IPS DF 19.7 (cell line): ENCODE measurements at regions not wholly inside any gene's neighbourhood (a gene's known extent, or its start where the extent isn't known, plus 50 kb on each side); places are given as distances from the start of the nearest gene placed in this dataset.
"Not testable (repeated sequence)": the region's sequence is repeated elsewhere in the genome, so short reads cannot be mapped to it uniquely, and the experiment has no call there.

ENCODE experiments used
- DNase-seq: peaks from one replicate; pipeline ENCODE4 v3.0.0-alpha.2; 2013; ENCODE audit warnings: low read depth, low spot score

DNA sequence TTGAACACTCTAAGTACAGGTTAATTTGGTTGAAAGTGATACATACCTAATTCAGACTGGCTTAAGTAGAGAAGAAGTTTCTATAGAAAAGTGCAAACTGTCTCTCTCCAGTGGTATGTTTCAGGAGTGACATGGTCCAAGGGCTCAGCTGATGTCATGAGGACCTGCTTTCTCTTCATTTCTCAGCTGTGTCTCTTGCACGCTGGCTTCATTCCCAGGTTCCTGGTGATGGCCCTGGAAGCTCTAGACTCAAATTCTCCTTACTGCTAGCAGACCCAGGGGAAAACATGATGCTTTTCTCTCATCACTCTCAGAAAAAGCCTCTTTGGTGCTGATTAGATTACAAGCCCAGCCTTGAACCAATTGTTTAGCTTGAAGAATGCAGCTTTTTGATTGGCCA lies 211.9 kb upstream of the CLINT1 start:
- no peak for DNase-seq

- no peak for DNase-seq
These were observed 210.9 kb upstream of the CLINT1 start for GRCh38 chr5:158069838-158070237.

GRCh38 chr5:158068964-158069363 lies 210.0 kb upstream of the CLINT1 start:
- DNase-seq, result no peak

- DNase-seq, result no peak
These were observed 207.1 kb upstream of the CLINT1 start for GRCh38 chr5:158066076-158066475.

GRCh38 chr5:158064334-158065123 lies 205.6 kb upstream of the CLINT1 start:
- DNase-seq, result no peak

- no peak for DNase-seq
These were observed 204.1 kb upstream of the CLINT1 start for GRCh38 chr5:158063052-158063451.

DNA sequence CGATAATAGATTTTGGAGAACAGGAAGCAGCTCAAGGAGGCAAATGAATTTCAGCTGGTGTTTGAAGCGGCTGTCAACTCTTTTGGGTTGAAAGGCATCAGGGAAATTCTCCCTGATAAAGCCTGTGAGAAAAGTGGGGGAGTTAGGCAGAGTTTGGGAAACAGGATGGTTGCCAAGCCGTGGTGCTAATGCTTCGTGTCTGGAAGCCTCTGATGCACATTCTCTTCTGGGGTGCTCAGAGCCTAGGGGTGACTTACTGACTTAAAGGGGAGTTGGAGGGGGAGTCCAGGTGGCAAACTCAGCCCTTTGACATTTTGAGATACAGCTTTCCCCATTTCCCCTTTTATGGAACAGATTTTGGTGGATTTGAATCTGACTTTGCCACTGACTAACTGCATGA lies 202.5 kb upstream of the CLINT1 start:
- DNase-seq, result no peak

DNA sequence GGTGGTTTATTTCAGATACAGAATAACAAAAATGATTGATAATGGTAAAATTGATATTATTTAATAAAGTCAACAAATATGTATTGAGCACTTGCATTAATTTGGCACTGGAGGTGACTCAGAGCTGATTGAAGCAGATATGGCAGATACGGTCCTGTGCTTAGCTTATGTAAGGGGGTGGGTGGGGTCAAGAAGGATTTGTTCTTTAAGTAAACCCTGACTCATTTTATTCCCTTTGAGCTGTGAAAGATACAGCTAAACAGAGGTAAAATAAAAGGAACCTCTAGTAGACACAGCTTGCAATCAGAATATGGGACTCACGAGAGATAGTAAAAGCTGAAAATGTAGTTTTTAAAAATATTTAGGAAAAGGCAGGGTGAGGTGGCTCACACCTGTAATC lies 201.3 kb upstream of the CLINT1 start:
- DNase-seq, result no peak

DNA sequence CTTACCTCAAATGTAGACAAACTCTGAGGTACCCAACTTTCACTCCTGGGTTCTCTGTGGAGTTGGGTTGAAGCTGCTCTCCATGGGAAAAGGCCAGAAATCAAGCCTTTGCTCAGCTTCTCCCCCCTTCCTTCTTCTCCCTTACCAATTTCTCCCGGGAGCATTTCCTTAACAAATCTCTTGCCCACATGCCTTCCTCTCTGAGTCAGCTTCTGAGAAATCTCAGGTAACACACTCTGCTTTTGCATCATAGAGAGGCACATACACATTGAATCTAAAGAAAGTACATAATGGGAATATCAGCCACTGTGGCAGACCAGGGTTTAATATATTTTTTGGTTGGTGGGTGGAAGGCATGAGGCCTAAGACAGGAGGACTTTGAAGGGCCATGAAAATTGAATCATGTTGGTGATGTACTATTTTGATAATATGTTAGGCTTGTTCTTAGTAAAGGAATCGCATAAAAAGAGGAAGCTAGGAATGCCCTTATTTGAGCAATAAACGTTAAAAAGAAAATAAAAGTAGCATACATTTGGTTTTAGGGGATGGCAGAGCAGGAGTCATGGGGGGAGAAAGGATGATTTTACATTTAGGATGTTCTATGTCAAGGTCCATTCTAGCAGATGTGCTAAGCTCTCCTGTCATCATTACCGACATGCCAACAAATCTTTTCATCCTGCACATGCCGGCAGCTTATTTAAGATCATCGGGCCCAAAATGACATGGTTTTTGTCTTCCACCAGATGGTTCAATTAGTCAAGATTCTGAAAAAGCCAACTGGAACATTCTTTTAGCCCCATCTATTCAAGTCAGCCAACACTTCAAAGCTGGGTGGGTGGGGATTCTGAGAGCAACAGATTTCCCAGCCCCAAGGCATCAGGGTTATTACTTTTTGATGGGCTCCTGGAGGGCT lies 199.5 kb upstream of the CLINT1 start:
- no peak for DNase-seq

GRCh38 chr5:158056130-158056825 lies 197.3 kb upstream of the CLINT1 start:
- DNase-seq, result no peak

DNA sequence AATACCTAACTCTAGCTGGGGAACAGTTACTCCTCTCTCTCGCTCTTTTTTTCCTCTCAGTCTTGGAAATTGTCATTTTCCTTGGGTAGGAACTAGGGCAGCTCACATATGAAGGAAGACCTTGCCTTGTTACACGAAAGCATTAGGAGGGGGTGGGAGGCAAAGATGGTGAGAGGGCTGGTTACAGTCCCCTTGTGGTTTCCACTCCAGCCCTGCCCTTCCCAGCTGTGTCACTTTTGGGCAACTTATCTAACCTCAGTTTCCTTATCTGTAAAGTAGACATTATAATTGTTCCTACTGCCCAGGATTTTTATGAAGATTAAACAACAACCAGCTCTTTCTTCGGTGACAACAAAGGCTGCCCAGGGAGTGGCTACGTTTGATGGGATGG lies 196.2 kb upstream of the CLINT1 start:
- no peak for DNase-seq

DNA sequence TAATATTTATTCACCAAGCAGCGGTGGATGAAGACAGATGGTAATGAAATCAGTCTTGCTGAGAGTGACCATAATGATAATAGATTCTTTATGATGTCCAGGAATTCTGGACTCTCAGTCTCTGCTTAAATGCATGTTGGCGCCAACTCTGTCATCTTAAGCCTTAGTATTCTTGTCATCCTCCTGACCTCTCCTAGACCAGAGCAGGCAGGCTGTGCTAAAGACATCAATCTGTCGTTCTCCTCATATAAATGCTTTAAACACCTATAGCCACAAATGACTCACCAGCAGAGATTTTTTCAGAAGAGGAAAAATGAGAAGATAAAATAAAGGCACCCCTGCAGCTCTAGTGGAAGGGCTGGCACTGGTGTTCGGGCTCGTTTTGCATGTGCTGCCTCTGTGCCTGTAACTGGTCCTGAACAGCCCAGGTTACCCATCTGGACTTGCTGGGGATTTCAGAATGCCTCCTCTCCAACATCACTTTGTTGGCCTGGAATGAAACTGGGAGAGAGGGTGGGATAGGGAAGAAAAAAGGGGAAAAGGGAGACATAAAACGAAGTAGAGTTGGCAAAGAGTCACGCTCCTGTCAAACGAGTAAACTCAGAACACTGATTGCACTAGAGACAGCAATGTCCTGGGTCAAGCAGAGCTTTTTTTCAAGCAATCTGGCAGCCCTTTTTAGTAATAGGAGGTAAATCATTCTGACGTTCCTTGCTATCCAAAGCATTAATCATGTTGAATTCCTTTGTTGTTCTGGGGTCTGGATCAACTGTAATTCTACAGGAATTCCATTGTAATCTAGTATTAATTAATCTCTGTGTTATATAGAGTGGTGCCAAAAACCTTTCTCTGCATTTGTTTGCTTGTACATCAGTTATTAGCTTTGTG lies 195.5 kb upstream of the CLINT1 start:
- no peak for DNase-seq

DNA sequence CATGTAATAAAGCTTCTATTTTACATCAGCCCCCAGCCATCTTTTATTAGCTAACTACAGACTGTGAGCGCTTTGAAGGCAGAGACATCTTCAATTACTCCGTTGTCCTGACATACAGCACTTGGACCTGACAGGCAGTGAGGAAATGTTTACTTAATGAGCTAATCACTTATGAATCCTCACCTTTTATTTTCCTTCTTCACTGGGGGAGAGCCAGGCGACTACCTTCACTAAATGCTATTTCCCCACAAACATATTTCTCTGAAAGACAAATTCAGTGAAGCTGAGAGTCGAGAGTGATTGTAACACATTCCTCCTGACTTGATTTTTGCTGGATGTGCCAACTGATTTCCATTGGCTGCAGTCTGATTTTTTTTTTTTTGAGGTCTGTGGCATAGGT lies 192.1 kb upstream of the CLINT1 start:
- DNase-seq, result no peak

- DNase-seq, result no peak
These were observed 191.5 kb upstream of the CLINT1 start for GRCh38 chr5:158050421-158050820.

- DNase-seq, result no peak
These were observed 190.5 kb upstream of the CLINT1 start for GRCh38 chr5:158049459-158049858.

- DNase-seq, result no peak
These were observed 186.8 kb upstream of the CLINT1 start for GRCh38 chr5:158045696-158046095.

- no peak for DNase-seq
These were observed 181.0 kb upstream of the CLINT1 start for GRCh38 chr5:158039911-158040347.

- no peak for DNase-seq
These were observed 180.5 kb upstream of the CLINT1 start for GRCh38 chr5:158039441-158039840.

GRCh38 chr5:158036983-158037595 lies 178.1 kb upstream of the CLINT1 start:
- not testable (repeated sequence) for DNase-seq

DNA sequence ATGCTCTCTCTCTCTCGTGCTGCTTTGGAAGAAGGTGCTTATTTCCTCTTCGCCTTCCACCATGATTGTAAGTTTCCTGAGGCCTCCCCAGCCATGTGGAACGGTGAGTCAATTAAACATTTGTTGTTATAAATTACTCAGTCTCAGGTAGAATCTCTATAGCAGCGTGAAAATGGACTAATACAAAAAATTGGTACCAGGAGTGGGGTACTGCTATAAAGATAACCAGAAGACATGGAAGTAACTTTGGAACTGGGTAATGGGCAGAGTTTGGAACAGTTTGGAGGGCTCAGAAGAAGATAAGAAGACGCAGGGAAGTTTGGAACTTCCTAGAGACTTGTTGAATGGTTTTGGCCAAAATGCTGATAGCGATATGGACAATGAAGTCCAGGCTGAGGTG lies 175.6 kb upstream of the CLINT1 start:
- DNase-seq, result not testable (repeated sequence)

- no peak for DNase-seq
These were observed 174.8 kb upstream of the CLINT1 start for GRCh38 chr5:158033724-158034123.
